ENCODE measurements at regions not wholly inside any gene's neighbourhood (a gene's known extent, or its start where the extent isn't known, plus 50 kb on each side); places are given as distances from the start of the nearest gene placed in this dataset.

DNA sequence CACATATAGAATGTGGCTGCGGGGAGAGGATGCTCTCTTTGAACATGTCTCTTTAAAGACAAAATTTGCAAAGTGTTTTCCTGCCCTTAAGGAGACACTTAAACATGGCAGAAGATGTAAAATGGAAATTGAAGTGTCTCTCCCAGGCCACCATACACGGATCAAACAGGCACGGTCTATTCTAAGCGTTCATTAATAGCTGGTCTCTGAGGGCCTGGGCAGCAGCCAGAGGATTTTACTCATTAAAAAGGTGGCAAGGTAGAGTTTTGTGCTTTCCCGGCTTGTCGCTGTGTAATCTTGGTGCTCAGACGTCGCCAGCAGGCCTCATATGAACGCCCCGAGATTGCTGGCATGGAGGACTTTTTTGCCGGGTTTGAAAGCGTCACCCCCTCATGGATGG, 205.5 kb downstream of the EMX2 start:
- no peak overlapping the region for H3K27ac ChIP-seq

DNA sequence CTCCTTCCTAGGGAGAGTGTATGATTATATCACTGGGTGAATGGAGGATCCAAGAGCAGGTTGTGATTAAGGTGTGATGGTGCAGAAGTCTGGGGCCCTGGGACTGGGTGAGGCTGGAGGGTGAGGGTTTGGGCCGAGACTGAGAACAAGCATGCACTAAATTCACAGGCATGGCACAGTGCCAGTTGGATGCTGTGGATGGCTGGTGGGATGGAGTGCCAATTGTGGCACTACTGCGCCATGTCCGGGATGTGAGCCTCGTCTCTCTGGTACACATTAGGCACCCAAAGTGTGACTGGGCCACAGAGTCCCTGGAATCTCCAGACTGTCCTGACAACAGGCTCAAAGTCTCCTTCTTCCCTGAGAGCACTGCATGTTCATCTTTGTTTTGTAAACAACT, 208.1 kb downstream of the EMX2 start:
- H3K27ac ChIP-seq, result no peak overlapping the region
- TF ChIP-seq, protein P1, sequence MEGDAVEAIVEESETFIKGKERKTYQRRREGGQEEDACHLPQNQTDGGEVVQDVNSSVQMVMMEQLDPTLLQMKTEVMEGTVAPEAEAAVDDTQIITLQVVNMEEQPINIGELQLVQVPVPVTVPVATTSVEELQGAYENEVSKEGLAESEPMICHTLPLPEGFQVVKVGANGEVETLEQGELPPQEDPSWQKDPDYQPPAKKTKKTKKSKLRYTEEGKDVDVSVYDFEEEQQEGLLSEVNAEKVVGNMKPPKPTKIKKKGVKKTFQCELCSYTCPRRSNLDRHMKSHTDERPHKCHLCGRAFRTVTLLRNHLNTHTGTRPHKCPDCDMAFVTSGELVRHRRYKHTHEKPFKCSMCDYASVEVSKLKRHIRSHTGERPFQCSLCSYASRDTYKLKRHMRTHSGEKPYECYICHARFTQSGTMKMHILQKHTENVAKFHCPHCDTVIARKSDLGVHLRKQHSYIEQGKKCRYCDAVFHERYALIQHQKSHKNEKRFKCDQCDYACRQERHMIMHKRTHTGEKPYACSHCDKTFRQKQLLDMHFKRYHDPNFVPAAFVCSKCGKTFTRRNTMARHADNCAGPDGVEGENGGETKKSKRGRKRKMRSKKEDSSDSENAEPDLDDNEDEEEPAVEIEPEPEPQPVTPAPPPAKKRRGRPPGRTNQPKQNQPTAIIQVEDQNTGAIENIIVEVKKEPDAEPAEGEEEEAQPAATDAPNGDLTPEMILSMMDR (conservative IDR thresholded peaks at IDR 0.05), result no peak

More for the DNA sequence above, 205.5 kb downstream of the EMX2 start:
- TF ChIP-seq, protein P1 (conservative IDR thresholded peaks at IDR 0.05), result no peak

DNA sequence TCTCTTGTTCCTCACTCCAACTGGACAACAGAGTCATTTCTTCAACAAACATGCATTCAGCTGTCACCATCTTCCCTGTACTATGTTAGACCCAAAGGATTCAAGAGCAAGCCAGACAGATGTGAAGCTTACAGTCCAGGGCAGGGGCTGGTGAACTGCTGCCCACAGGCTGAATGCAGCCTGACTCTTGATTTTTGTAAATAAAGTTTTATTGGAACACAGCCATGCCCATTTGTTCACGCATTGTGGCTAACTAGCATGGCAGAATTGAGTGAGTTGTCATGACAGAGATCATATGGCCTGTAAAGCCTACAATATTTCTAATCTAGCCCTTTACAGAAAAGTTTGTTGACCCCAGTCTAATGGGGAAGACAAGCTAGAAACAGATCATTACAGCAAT, 208.7 kb downstream of the EMX2 start:
- no peak overlapping the region for H3K27ac ChIP-seq

DNA sequence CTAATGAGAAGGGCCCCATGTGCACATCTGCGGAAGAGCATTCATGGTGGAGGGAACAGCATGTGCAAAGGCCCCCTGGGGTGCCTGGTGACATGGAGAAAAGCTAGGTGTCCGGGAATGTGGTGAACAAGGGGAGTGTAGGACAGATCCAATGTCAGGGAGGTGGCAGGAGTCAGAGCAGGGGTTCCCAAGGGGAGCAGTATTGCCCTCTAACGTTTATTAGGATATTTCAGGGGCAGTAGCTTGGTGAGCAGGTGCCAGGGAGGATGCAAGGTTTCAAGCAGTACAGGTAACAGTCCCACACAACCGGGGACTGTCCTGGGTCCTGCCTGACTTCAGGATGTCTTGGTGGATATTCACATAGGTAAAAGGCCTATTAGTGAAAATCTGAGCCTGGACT, 209.6 kb downstream of the EMX2 start:
- TF ChIP-seq, protein P1 (conservative IDR thresholded peaks at IDR 0.05), result no peak
- H3K27ac ChIP-seq, result no peak overlapping the region

More for the DNA sequence above, 208.7 kb downstream of the EMX2 start:
- TF ChIP-seq, protein P1 (conservative IDR thresholded peaks at IDR 0.05), result no peak

DNA sequence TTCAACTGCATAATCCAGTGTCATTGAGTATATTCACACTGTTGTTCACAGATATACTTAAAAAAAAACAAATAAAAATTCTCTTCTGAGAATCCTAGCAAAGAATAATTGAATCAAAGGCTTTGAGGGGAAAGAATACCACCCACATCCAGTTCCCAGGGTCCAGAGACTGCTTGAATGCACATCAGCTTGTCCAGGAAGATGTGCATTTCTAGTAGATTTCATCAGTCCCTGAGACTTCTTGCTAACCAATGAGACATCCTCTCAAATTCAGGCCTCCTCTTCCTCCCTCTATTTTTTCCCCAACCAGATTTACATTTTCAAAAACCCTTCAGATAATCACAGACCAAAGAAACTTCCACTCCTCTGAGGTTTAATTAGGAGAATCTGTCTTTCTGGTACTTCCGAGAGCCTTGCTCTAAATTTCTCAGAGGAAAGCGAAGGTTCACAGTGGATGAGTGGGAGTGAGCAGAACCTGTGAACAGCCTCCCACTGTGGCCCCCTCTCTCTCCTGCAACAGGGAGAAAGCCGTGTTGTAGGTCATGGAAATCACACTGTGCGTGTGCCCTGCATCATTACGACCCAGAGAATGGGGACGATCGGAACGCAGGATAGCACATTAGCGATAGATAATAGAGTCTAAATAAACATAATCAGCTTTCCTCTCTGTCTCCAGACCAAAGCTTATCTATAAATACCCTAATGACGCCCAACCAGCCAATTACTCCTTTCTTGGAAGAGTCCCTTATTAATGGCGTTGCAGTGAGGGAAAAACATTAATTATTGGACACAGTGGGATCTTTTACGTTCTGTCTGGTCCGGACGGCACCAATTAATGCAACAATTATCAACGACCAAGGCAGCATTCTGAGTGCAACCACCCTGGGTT, 212.5 kb downstream of the EMX2 start:
- H3K27ac ChIP-seq, result no peak overlapping the region

DNA sequence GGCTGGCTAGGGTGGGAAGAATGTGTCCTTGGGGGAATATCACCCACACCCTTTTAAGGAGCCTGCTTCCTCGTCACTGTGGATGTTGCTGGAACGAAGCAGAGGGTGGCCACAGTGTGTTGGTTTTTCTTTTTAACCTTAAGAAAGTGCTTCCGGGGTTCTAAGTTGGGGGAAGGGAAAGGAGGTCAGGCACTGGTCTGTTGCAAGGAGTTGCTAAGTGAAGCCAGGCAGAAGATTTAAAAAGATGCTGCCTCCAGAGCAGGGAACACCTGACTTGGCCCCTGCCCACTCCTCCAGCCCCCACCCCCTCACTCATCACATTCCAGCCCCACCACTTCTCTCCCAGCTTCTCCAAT, 213.1 kb downstream of the EMX2 start:
- TF ChIP-seq, protein P1 (conservative IDR thresholded peaks at IDR 0.05), result no peak
- H3K27ac ChIP-seq, result no peak overlapping the region

More for the DNA sequence above, 212.5 kb downstream of the EMX2 start:
- TF ChIP-seq, protein P1 (conservative IDR thresholded peaks at IDR 0.05), result no peak

DNA sequence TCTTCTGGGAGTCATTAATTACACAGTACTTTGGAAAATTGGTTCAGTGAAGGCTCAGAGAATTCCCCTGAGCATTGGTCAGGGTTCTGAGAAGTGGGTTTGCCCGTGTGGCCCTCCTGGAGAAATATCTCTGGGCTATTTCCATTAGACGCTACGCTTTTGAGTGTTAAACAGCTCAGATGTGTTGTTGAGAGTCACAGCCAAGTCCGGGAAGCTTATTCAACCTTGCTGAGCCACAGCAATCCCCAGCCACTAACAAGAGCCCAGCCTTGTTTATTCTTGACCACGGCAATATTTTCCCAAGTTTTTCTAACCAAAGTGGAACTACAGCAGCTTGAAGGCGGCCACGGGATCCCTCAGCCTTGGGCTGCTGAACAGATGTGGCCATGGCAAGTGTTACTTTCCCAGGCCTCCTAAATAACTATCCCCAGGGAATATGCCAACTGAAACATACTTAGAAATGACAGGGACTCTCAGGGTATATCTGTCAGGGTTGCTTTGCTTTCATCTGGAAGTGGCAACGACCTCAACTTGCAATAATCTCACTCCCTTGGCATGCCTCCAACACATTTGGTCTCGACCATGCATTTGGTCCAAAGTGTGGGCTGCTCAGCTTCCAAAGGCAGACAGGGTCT, 214.7 kb downstream of the EMX2 start:
- H3K27ac ChIP-seq, result no peak overlapping the region
- TF ChIP-seq, protein P1 (conservative IDR thresholded peaks at IDR 0.05), result no peak
